UCSD-AML1 (cell line): ENCODE measurements at regions not wholly inside any gene's neighbourhood (a gene's known extent, or its start where the extent isn't known, plus 50 kb on each side); places are given as distances from the start of the nearest gene placed in this dataset.

Source experiments
- DNase-seq: peaks from one replicate; lab custom pipeline; 2025; ENCODE audit not compliant: unreplicated experiment; lab: John Stamatoyannopoulos, UW

DNA sequence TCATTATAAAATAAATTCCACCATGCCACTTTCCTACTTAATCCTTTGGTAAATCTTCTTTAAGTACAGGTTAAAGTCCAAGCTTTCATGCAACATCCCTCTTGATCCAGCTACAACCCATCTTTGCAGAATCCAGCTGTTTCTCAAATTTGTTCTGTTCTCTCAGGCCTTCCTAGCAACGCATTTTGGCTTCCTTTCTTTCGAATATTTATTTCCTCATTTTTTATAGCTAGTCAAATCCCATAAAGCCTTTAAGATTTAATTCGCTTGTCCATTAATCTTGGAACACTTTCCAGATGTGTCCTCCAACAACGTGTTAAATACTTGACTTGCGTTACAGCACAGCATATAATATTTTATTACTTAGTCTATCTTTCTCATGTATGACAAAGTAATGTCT lies 600.1 kb upstream of the CHORDC1 start:
- DNase-seq: no peak

DNA sequence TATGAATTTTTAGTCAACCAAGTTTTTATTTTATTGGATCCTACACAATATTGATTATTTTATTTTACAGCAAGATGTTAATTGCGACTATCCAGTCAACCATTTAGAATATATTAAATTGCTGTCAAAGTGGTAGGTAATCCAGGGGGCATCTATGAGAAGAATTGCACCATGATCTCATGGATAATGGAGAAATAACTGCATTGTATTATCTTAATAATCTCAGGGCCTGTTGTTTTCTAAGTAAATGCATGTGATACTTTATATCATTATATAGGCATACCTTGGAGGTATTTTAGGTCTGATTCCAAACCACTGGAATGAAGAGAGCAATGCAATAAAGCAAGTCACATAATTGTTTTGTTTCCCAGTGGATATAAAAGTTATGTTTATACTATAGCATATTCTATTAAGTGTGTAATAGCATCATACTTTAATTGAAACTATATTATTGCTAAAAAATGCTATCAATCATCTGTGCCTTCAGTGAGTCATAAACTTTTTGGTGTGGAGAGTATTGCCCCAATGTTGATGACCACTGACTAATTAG lies 595.4 kb upstream of the CHORDC1 start:
- DNase-seq: no peak

DNA sequence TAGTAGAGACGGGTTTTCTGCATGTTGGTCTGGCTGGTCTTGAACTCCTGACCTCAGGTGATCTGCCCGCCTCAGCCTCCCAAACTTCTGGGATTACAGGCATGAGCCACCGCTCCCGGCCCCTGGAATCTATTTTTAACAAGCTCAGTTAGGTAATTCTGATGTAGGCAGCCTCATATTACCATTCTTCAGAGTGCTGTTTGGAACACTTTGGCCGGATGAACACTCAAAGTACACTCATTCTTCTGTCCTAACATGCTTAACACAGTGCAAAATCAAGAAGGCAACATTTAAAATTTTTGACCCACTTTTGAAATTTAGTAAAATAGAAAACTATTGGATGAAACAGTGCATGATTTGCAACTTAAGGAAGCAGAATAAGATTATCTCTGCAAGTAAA lies 586.7 kb upstream of the CHORDC1 start:
- DNase-seq: no peak

DNA sequence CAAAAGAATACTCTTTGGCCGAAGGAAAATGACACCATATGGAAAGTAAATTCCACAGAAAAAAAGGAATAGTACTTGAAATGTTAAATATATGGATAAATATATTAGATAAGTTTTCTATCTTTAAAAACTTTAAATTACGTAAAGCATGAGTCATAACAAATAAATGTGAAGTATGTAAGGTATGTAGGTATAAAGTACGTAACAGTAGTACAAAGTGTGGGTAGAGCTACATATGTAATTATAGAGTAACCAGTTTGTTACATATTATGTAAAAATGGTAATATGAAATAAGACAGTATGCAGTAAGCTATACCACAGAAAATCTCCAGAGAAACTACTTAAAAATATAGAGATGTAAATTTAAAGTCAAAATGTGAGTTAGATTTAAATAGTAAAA lies 582.3 kb upstream of the CHORDC1 start:
- no peak for DNase-seq

DNA sequence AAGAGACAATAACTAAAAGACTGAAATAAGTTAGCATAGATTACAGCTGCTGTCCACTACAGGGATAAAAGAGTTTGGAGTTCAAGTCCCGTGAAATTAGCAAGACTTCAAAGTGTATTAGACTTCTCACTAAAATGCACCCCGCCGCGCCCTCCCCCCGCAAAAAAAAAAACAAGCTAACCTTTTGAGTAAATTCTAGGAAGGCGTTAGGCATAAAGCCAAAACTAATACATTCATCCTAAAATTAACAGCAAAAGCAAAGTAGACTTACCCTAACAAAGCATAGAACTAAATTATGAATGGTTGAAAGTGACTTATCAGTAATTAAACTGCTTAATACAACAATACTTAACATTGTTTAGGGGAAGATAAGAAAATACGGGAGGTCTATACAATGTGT lies 581.0 kb upstream of the CHORDC1 start:
- DNase-seq: no peak

DNA sequence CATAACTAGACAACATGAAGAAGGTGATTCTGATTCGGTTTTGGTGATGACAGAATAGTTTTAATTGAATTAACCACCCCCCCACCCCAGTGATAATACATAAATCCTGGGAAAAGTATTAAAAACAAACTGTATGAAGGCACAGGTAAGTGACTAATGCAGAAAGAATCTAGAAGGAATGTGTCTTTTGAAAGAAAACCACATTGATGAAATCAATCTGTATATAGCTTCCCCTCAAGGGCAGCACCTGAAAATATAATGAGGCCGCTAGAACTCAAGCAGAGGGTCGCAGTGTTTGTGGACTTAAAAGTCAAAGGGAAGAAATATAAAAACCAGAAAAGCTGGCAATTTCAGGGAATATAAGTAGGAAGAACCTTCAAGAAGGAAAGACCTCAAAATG lies 580.5 kb upstream of the CHORDC1 start:
- no peak for DNase-seq

DNA sequence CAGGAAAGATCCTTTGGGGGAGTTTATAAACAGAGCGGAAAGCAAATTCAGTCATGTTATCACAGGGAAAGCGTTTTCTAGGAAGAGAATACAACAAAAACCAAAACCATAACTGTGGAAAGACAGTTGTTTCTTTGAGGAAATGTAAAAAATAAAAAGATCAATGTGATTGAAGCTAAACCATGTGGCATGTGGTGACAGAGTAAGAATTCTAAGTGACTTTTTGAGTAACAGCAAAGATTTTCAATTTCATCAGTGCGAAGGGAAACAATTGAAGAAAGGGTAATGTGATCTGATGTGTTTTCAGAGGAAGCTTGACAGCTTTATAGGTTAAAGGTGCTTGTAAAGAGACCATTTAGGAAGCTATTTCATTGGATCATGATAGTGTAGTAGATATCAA lies 575.9 kb upstream of the CHORDC1 start:
- DNase-seq: no peak

DNA sequence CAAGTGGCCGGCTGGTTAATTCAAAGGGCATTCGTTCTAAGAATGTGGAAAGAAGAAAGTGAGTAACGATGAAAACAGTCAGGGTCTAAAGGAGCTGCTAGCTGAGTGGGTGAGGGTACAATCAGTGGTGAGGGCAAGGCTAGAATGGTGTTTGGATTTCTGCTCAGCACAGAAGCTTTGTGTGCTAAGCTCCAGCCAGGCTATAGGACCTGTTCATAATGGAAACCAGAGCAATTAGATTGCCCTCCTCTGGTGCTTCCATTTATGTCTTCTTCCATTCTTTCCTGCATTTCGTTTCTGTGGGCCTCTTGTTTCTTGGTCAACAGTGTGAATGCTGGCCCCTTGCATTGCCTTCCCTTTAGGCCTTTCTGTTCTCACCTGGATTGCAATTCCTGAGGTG lies 572.9 kb upstream of the CHORDC1 start:
- no peak for DNase-seq

DNA sequence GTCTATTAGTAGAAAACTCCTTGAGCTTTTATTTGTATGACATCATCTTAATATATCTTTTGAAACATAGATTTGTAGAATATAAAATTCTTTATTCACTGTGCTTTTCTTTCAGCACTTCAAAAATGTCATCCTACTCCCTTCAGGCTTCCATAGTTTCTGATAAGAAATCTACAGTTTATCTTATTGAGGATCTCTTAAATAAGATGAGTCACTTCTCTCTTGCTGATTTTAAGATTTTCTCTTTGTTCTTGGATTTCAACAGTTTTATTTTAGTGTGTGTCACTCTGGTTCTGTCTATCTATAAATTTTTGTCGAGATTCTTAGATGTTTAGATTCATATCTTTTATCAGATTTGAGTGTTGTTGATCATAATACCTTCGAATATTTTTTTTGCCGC lies 566.1 kb upstream of the CHORDC1 start:
- DNase-seq: no peak

DNA sequence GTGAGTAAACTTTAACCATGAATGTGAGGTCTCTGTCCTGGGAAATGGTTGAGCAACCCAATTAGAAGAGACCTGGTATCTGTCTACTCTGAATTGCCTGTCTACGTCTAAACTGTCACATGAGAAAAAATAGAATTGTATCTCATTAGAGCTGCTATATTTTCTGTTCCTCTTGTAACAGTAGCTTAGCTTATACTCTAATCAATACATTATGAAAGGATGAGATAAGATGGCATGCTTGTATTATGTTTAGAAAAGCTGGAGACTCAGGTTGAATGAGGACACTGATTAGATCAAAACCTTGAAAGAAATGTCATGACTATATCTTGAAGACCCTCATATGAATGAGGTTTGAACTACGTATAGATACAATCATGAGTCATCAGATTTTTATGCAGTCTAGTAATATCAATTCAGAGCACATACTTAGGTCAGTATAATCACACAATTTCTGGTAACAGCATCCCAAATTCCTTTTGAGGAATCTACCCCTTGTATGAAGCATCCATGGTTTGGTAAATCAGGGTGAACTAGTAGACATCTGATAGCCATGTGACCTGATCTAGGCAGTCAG lies 561.5 kb upstream of the CHORDC1 start:
- DNase-seq: no peak

DNA sequence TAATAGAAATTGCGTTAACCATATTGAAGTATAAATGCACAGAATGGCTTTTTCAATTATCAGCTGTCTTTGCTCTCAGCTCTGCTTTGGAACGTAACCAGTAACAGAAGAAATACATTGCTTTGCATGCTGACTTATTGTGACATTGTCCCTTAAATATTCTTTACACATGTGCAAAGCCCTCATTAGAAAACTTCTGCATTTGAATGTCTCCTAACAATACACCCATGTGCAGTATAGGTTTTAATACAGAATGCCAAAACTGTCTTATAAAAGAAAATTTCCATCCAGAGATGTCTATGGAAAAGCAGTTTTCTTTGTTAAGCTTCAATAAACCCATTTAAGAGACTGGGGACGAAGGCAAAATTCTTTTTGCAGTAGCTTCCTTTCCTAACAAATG lies 560.3 kb upstream of the CHORDC1 start:
- DNase-seq: no peak

DNA sequence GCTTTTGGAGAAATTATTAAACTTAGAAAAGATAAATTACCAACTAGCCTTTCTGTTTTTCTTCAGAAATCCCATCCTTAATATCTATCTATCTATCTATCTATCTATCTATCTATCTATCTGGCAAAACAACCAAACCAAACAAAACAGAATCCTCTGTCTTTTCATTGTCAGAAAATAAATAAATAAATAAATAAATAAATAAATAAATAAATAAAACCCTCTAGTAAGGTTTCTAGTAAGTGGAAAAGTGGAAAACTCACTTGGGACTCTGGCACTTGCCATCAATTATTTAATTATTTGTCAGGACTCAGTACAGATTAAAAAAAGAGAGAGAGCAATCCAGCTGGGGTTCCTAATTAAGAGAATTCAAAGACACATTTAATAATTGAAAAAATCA lies 556.2 kb upstream of the CHORDC1 start:
- no peak for DNase-seq

DNA sequence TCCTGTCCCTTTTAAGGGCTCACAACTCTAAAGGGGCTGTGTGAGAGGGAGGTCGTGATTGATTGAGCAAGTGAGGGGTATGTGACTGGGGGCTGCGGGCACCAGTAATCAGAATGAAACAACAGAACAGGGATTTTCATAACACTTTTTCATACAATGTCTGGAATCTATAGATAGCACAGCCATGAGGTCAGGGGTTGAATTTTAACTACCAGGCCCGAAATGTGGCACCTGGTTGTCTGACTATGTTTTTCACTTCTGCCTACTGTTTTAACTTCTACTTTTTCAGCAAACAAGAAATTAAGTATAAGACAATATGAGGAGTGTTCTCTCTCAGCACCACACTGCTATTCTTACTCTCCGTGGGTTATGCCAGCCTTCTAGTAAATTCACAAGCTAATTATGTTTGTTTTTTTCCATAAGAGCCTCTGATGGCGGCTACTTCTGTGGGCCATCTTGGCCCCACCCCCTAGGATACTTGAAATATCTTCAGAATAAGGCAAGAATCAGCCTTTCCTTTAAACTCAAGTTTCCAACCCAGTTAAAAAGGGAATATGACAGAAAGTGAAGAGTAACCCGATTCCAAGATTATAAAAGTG lies 552.8 kb upstream of the CHORDC1 start:
- DNase-seq: no peak

DNA sequence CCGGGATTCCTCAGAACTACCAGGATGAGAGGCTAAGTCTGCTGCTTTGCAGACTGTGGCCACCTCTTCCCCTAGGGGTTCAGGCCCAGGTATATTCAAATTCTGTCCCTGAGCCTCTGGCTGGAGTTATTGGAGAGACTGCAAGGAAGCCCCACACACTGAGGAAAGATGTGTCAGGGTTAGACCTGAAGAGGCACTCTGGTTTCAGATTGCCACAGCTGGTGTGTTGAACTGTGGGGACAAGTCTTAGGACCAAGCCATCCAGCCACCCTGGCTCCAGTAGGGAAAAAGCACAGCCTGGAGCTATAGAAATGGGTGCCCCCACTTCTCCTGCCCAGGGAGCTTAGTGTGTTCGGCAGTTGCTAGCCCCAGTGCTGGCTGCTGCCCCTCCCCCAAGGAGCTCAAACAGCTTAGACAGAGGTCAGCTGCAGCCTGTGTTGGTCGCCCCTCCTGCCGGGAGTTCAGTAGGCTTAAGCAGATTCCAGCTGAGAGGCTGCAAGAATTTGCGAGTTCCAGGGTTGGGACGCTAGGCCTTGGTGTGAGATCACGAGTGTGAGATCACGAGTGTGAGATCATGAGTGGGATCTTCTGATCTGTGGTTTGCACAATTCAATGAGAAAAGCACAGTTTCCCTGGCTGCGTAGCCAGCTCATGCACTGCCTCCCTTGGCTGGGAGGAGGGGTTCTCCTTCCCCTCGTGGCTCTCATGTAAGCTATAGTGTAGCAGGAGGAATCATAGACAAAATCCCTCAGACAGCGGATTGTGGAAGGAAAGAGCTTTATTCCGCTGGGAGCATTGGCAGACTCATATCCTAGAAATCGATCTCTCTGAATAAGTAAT lies 552.1 kb upstream of the CHORDC1 start:
- no peak for DNase-seq

DNA sequence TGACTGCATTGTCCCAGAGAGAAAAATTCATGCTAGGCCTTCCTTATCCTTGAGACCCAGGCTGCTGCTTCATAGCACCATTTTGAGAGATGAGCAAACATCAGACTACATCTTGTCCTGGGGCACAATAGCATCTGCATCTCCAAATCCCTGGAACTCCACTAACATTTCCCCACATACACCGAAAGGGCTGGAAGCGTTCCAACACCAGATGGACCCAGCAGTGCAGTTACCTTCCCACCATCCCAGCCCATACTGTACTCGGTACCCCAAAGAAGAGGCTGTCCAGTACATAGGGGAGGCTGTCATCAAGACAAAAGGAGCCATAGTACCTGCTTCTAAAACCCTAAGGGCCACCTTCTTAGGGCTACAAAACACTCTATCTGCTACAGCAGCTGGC lies 547.2 kb upstream of the CHORDC1 start:
- DNase-seq: no peak

DNA sequence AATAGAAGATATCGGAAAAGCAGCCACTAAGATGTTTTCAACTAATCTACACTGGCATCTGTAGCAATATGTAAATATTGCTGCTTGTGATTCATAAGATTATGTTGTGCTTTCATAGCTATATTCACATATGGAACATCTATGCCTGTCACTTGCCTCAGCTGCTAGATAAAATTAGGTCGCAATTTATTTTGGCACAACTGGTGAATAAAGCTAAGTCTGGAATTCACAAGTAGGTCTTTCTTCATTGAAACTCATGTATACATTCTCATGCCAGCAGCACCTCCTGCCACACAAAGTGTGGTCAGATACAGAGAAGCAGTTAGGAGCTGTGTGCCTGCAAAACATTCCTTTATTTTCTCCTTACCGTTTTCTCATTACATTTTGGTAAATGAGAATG lies 543.3 kb upstream of the CHORDC1 start:
- no peak for DNase-seq

DNA sequence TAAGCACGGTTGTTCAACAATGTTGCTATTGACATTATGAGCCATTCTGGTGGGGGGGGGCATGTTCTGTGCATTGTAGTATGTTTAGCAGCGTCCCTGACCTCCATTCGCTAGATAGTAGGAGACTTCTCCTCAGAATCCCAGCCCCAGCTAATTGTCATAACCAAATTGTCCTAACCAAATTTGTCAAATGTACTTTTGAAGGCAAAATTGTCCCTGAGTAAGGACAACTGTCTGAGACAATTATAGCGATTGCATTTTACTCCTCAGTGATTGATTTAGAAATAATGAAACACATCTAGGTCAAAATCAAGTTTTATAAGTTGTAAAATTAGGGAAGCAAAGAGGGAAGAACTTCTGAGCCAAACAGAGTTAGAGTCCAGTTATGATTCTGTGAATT lies 541.8 kb upstream of the CHORDC1 start:
- no peak for DNase-seq

DNA sequence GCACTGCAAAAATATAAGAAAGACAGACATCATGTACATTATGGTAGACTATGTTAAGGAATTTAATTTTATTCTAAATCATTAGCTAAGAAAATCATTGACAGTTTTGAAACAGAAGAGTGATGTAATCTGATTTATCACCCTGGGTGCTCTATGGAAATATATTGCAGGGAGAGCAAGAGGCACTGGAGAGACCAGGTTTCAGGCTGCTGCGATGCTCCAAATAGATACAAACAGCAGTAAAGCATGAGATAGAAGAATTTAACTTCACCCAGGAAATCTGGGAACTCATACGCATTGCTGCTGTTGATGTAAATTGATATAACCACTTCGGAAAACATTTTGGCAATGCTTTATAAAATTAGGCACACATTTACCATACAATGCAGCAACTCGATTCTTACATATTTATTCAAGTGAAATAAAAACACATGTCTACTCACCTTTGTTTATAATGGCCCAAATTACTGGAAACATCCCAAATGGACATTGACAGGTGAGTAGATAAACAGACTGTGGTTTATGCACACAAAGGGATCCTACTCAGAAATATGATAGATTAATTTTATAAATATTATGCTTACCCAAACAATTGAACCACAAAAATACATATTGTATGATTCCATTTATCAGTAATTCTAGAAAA lies 535.1 kb upstream of the CHORDC1 start:
- DNase-seq: no peak

DNA sequence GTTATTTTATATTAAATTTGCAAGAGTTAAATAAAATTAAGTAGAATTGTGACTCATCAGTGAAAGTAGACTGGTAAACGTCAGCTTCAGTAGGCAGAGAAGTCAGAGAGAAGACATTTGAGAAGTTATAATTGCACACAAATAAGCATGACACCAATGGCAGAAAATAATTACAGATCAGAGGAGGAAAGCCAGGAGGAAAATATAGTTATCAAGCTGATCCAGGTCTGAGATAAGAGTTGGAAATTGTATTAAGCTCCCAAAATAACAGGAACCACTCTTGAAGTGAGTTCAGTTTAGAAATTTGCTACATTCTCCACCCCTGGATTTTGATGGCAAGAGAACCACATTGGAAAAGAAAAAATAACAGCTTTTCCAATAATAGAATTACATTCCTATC lies 533.8 kb upstream of the CHORDC1 start:
- DNase-seq: no peak

DNA sequence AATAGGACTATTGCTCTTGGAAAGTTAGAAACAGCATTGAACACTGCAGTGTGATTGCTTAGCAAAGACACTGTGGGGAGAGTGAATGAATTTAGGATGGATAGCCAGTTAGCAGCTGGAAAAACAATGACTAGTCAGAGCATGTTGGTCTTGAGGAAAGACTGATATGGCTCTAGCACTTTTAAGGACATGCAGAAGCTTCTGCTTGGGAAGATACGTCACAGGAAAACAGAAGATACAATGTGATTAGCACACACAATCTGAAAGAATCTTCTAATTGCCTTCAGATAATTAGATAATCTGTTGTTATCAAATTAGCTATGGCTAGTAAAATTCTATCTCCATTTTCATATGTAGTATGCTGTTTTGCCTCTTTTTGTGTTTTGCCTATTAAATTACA lies 530.7 kb upstream of the CHORDC1 start:
- DNase-seq: no peak

DNA sequence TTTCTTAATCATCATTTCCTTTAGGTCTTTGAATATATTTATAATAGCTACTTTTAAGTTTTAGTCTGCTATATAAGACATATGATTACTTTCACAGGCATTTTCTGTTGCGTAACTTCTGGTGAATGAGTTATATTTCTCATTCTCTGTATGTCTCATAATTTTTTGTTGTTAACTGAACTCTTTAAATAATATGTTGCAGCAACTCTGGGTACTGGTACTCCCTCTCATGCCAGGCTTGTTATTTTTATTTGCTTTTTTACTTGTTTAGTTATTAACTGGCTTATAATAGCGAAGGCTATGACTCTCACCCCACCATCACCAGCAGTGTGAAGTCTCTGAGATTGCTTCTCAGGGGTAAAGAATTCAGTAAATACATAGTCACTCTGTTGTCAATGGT lies 524.2 kb upstream of the CHORDC1 start:
- DNase-seq: no peak

DNA sequence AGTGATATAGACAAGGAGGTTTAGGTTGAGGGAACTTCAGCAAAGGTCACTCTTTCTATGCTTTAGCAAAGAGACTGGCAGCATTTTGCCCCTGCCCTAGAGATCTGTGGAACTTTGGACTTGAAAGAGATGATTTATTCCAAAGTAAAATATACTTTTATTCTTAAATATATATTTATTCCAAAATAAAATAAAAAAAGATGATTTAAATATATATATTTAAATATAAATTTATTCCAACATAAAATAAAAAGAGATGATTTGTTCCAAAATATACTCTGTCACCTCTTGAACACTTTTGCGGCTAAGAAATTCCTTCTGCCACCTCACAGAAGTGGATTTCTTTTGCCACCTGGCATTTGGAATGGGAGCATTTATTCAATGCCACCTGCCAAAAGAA lies 521.3 kb upstream of the CHORDC1 start:
- no peak for DNase-seq
